CD14-positive monocyte (primary cell): ENCODE measurements at regions not wholly inside any gene's neighbourhood (a gene's known extent, or its start where the extent isn't known, plus 50 kb on each side); places are given as distances from the start of the nearest gene placed in this dataset.

ENCODE experiments used
- DNase-seq, 3 donors: peaks; one replicate each; pipeline ENCODE4 v3.0.0-alpha.2; 2011 to 2022
- H2AFZ ChIP-seq: 2 replicates; pipeline ENCODE4 v1.6.0; 2012; ENCODE audit warnings: mild to moderate bottlenecking, low read depth, low read length, inconsistent platforms; ENCODE audit not compliant: insufficient read depth, poor library complexity, severe bottlenecking
- H3K27ac ChIP-seq, 2 donors: 1 replicate in 1 of 2; 2 replicates in 1 of 2; pipeline ENCODE4 v1.5.1; 2012 to 2013; ENCODE audit warnings: low read length in 2 of 2, control low read depth in 1 of 2, inconsistent platforms in 1 of 2, low read depth in 1 of 2, mild to moderate bottlenecking in 1 of 2
- H3K27me3 ChIP-seq, 2 donors: one replicate each; pipeline versions ENCODE4 v1.6.0 to v1.6.1; 2011 to 2013; ENCODE audit warnings: low read length in 2 of 2; ENCODE audit not compliant: control insufficient read depth in 2 of 2, insufficient read depth in 2 of 2
- H3K36me3 ChIP-seq, 2 donors: replicated peaks in 1 of 2; 1 replicate in 1 of 2; 2 replicates in 1 of 2; pipeline versions ENCODE4 v1.5.1 to v1.6.1; 2012 to 2013; ENCODE audit warnings: low read length in 2 of 2, control low read depth in 1 of 2, inconsistent platforms in 1 of 2, mild to moderate bottlenecking in 1 of 2; ENCODE audit not compliant: insufficient read depth in 2 of 2, control insufficient read depth in 1 of 2
- H3K4me1 ChIP-seq, 2 donors: 1 replicate in 1 of 2; 2 replicates in 1 of 2; pipeline versions ENCODE4 v1.5.1 to v1.6.1; 2012 to 2013; ENCODE audit warnings: low read length in 2 of 2, control low read depth in 1 of 2, inconsistent platforms in 1 of 2, mild to moderate bottlenecking in 1 of 2, moderate library complexity in 1 of 2; ENCODE audit not compliant: insufficient read depth in 2 of 2, control insufficient read depth in 1 of 2
- H3K4me2 ChIP-seq: replicated peaks from 2 replicates; pipeline ENCODE3; 2012; ENCODE audit warnings: low read length, moderate library complexity, mild to moderate bottlenecking; ENCODE audit not compliant: poor library complexity, severe bottlenecking; ENCODE audit errors: extremely low read depth
- H3K4me3 ChIP-seq, 3 experiments: fragments of 200-600 bp in 1 of 3; sonication (generic) in 1 of 3; replicated peaks in 1 of 3; 1 replicate in 2 of 3; 2 replicates in 1 of 3; pipeline ENCODE4 v1.5.1; 2011 to 2013; ENCODE audit warnings: low read length in 3 of 3, mild to moderate bottlenecking in 3 of 3, control low read depth in 2 of 3, low read depth in 2 of 3, inconsistent platforms in 1 of 3, moderate library complexity in 1 of 3
- H3K79me2 ChIP-seq: 2 replicates; pipeline ENCODE4 v1.6.0; 2012; ENCODE audit warnings: mild to moderate bottlenecking, control low read depth, inconsistent platforms, low read length, moderate library complexity; ENCODE audit not compliant: insufficient read depth
- H3K9ac ChIP-seq: 2 replicates; pipeline ENCODE4 v1.6.0; 2017; ENCODE audit warnings: low read length, mild to moderate bottlenecking; ENCODE audit not compliant: insufficient read depth, poor library complexity, severe bottlenecking
- H3K9me3 ChIP-seq, 2 donors: replicated peaks in 1 of 2; 1 replicate in 1 of 2; 2 replicates in 1 of 2; pipeline versions ENCODE4 v1.5.1 to v1.6.1; 2012 to 2013; ENCODE audit warnings: low read length in 2 of 2, control low read depth in 1 of 2; ENCODE audit not compliant: control insufficient read depth in 1 of 2, insufficient read depth in 1 of 2
- H4K20me1 ChIP-seq: 2 replicates; pipeline ENCODE4 v1.6.0; 2012; ENCODE audit warnings: mild to moderate bottlenecking, low read length, control low read depth, moderate library complexity; ENCODE audit not compliant: insufficient read depth
- H3K27ac Mint-ChIP-seq, 7 donors: one replicate each; pipeline ENCODE4 v1.8.0; 2020; ENCODE audit warnings: mild to moderate bottlenecking in 7 of 7, mixed read lengths in 7 of 7, moderate library complexity in 6 of 7, inconsistent platforms in 2 of 7
- H3K27me3 Mint-ChIP-seq, 3 donors: one replicate each; pipeline ENCODE4 v1.8.0; 2021 to 2022; ENCODE audit warnings: low read depth in 3 of 3, mild to moderate bottlenecking in 3 of 3, mixed read lengths in 3 of 3, moderate library complexity in 3 of 3, inconsistent platforms in 1 of 3
- H3K36me3 Mint-ChIP-seq, 2 donors: one replicate each; pipeline ENCODE4 v1.8.0; 2020; ENCODE audit warnings: mixed read lengths in 2 of 2, inconsistent platforms in 1 of 2, mild to moderate bottlenecking in 1 of 2
- H3K4me1 Mint-ChIP-seq: one replicate; pipeline ENCODE4 v1.8.0; 2020; ENCODE audit warnings: mild to moderate bottlenecking, mixed read lengths
- H3K4me3 Mint-ChIP-seq, 2 donors: one replicate each; pipeline ENCODE4 v1.8.0; 2020; ENCODE audit warnings: mild to moderate bottlenecking in 2 of 2, mixed read lengths in 2 of 2, moderate library complexity in 1 of 2
- H3K9me3 Mint-ChIP-seq, 7 donors: one replicate each; pipeline ENCODE4 v1.8.0; 2020 to 2022; ENCODE audit warnings: mixed read lengths in 7 of 7, mild to moderate bottlenecking in 6 of 7, moderate library complexity in 6 of 7, inconsistent platforms in 2 of 7
- CTCF ChIP-seq: fragments of 200-600 bp; IDR thresholded peaks from one replicate; pipeline ENCODE4 v1.8.0; 2022; ENCODE audit warnings: antibody characterized with exemption, mild to moderate bottlenecking
- WGBS: methylation state at CpG from one replicate; pipeline ENCODE4 v1.1.5; 2013; ENCODE audit warnings: missing lambda C conversion rate; ENCODE audit not compliant: insufficient coverage; 5-methylcytosine and 5-hydroxymethylcytosine counted together
- intact Hi-C, 2 donors: fragments of 100-400 bp; cut with micrococcal nuclease; formaldehyde crosslinking; loops; one replicate each; pipeline versions ENCODE4 v1.15.0 to v1.15.1; 2023

GRCh38 chr6:74550821-74551220, 655.0 kb downstream of the COL12A1 start:
- Mint-ChIP-seq H3K4me3 (no peak overlapping the region), H3K36me3 (no peaks in the 10 kb centered on the region), H3K27ac (no peak overlapping the region), H3K4me1 (no peaks in the 10 kb centered on the region), H3K27me3 (no peaks in the 10 kb centered on the region), H3K9me3 (peaks cover 0 to 15% (median 7%) of the 10 kb centered on the region in 7 donors)
- Histone ChIP-seq H3K27me3 (no peaks in the 10 kb centered on the region), H3K4me2 (no peak overlapping the region), H3K79me2 (no peaks in the 10 kb centered on the region), H3K4me1 (no peaks in the 10 kb centered on the region), H2AFZ (no peak overlapping the region), H3K9me3 (peaks cover 0 to 20% of the 10 kb centered on the region in 2 donors), H3K4me3 (no peak overlapping the region), H3K9ac (no peak overlapping the region), H4K20me1 (no peaks in the 10 kb centered on the region), H3K27ac (no peak overlapping the region), H3K36me3 (no peaks in the 10 kb centered on the region)
- intact Hi-C loops: no loop called here
- 100% methylated on average over 3 of the region's 6 CpGs for WGBS
- DNase-seq: no peak
- TF ChIP-seq CTCF: no peak

GRCh38 chr6:74549746-74550145, 656.1 kb downstream of the COL12A1 start:
- no peak overlapping the region for H3K9ac ChIP-seq
- no peak overlapping the region for H3K4me3 ChIP-seq
- H3K4me2 ChIP-seq: no peak overlapping the region
- H3K27ac ChIP-seq: no peak overlapping the region
- H3K27ac Mint-ChIP-seq: no peak overlapping the region
- H3K27me3 Mint-ChIP-seq: no peaks in the 10 kb centered on the region
- no peak for TF ChIP-seq CTCF
- H3K4me3 Mint-ChIP-seq: no peak overlapping the region
- peaks cover 0 to 12% (median 7%) of the 10 kb centered on the region in 7 donors for H3K9me3 Mint-ChIP-seq
- no peak for DNase-seq
- no peaks in the 10 kb centered on the region for H3K79me2 ChIP-seq
- no peaks in the 10 kb centered on the region for H3K4me1 Mint-ChIP-seq
- WGBS: 94% methylated on average over 3 of the region's 3 CpGs
- no peaks in the 10 kb centered on the region for H3K4me1 ChIP-seq
- no peak overlapping the region for H2AFZ ChIP-seq
- no peaks in the 10 kb centered on the region for H3K36me3 Mint-ChIP-seq
- intact Hi-C loops: no loop called here
- no peaks in the 10 kb centered on the region for H4K20me1 ChIP-seq
- H3K9me3 ChIP-seq: peaks cover 0 to 14% of the 10 kb centered on the region in 2 donors
- no peaks in the 10 kb centered on the region for H3K36me3 ChIP-seq
- H3K27me3 ChIP-seq: no peaks in the 10 kb centered on the region
